SK-N-MC (cell line): ENCODE measurements at regions not wholly inside any gene's neighbourhood (a gene's known extent, or its start where the extent isn't known, plus 50 kb on each side); places are given as distances from the start of the nearest gene placed in this dataset.

ENCODE experiments used
- EZH2 ChIP-seq: fragments of 200-600 bp; sonication (generic); IDR thresholded peaks from one replicate; pipeline ENCODE4 v1.6.1; 2017; ENCODE audit warnings: antibody characterized with exemption
- FOXP2 ChIP-seq: optimal IDR thresholded peaks from 2 replicates; pipeline ENCODE3; 2011; ENCODE audit warnings: mild to moderate bottlenecking, moderate library complexity; ENCODE audit not compliant: insufficient read depth; ENCODE audit errors: extremely low read length, control extremely low read depth
- POLR2AphosphoS5 ChIP-seq: IDR thresholded peaks from 2 replicates; pipeline ENCODE4 v1.6.1; 2012; ENCODE audit warnings: mild to moderate bottlenecking, low read depth, low read length, borderline replicate concordance

DNA sequence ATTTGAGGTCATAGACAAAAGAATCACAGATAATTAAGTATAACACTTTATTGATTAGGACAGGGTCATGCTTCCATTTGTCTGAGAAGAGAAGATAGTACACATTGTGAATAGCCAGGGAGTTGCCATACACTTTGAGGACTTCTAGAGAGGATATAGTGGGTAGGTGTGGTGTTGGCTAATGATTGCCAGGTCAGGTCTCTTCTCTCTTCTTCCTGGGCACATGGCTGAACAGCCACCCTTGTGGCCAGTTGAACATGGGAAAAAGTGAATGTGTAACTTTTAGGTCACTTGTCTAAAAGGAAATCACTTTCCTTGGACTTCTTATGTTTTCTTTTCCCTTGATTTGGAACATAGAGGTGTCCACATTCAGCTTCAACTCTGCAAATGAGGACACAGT, 772.1 kb upstream of the MAP3K7 start:
- TF ChIP-seq POLR2AphosphoS5 (no peak), EZH2 (no peak), FOXP2 (no peak)
